HepG2 (cell line): ENCODE measurements at regions not wholly inside any gene's neighbourhood (a gene's known extent, or its start where the extent isn't known, plus 50 kb on each side); places are given as distances from the start of the nearest gene placed in this dataset.

ENCODE experiments used
- ATAC-seq: fragments of 200-7000 bp; cut with Tn5 transposase; 3 replicates; pipeline ENCODE4 v1.9.1; 2020; ENCODE audit warnings: mild to moderate bottlenecking, moderate library complexity
- BruUV-seq: library from RNA; stranded (reverse); fragments of 400-500 nt; replicated peaks from 2 replicates; lab custom pipeline; 2021; lab: Mats Ljungman, UMichigan
- CTCF ChIA-PET: fragments of 300-600 bp; formaldehyde crosslinking; extraction: SDS; loops from one replicate; lab custom pipeline; 2021; ENCODE audit warnings: low total read pairs, inconsistent platforms, low intra/inter-chr PET ratio; lab: Yijun Ruan, JAX
- POLR2A ChIA-PET: fragments of 350-600 bp; sonication (Branson Sonifier 250); formaldehyde crosslinking; loops from one replicate; lab custom pipeline; 2020; ENCODE audit warnings: antibody characterized with exemption, inconsistent platforms; lab: Yijun Ruan, JAX
- DNase-seq: peaks from one replicate; pipeline ENCODE4 v3.0.0-alpha.2; 2015; ENCODE audit warnings: low spot score
- FAIRE-seq: peaks from 3 replicates; lab custom pipeline; 2011; peaks lifted over from hg19 to GRCh38; lab: Jason Lieb, UNC
- H2AFZ ChIP-seq: one replicate; pipeline ENCODE4 v1.6.1; 2011; ENCODE audit warnings: low read length, inconsistent platforms
- H3K27ac ChIP-seq: fragments of 300-600 bp; 3 replicates; pipeline ENCODE4 v1.8.0; 2011; ENCODE audit warnings: mixed run types, mild to moderate bottlenecking, mixed read lengths, low read length, inconsistent platforms; ENCODE audit not compliant: insufficient read depth; ENCODE audit errors: extremely low read length
- H3K27me3 ChIP-seq, 2 experiments: fragments of 200-600 bp in 1 of 2; 2 replicates in 1 of 2; 3 replicates in 1 of 2; pipeline versions ENCODE4 v1.6.0 to v1.8.0; 2011; ENCODE audit warnings: low read length in 2 of 2, mild to moderate bottlenecking in 2 of 2, moderate library complexity in 2 of 2, inconsistent platforms in 1 of 2; ENCODE audit not compliant: insufficient read depth in 2 of 2, control insufficient read depth in 1 of 2
- H3K36me3 ChIP-seq, 2 experiments: fragments of 200-600 bp in 1 of 2; replicated peaks in 1 of 2; 2 replicates in 1 of 2; 3 replicates in 1 of 2; pipeline versions ENCODE4 v1.5.1 to v1.8.0; 2011; ENCODE audit warnings: low read length in 2 of 2, inconsistent platforms in 1 of 2; ENCODE audit not compliant: insufficient read depth in 2 of 2, control insufficient read depth in 1 of 2
- H3K4me1 ChIP-seq: 2 replicates; pipeline ENCODE4 v1.5.1; 2012; ENCODE audit warnings: low read length, inconsistent platforms; ENCODE audit not compliant: insufficient read depth
- H3K4me2 ChIP-seq: 2 replicates; pipeline ENCODE4 v1.6.0; 2011; ENCODE audit warnings: low read depth, low read length, inconsistent platforms
- H3K4me3 ChIP-seq, 3 experiments: fragments of 200-600 bp in 1 of 3; sonication (generic), shearing (Covaris generic) in 1 of 3; replicated peaks in 1 of 3; 2 replicates each; pipeline ENCODE4 v1.5.1; 2011 to 2016; ENCODE audit warnings: low read length in 3 of 3, inconsistent platforms in 2 of 3, low read depth in 2 of 3, mild to moderate bottlenecking in 2 of 3, control low read depth in 1 of 3, mixed read lengths in 1 of 3; ENCODE audit not compliant: insufficient read depth in 1 of 3
- H3K79me2 ChIP-seq: one replicate; pipeline ENCODE4 v1.6.1; 2011; ENCODE audit warnings: low read length, inconsistent platforms; ENCODE audit not compliant: insufficient read depth
- H3K9ac ChIP-seq: 2 replicates; pipeline ENCODE4 v1.6.0; 2011; ENCODE audit warnings: mild to moderate bottlenecking, low read depth, low read length, inconsistent platforms; ENCODE audit not compliant: insufficient read depth
- H3K9me3 ChIP-seq: 2 replicates; pipeline ENCODE4 v1.5.1; 2012; ENCODE audit warnings: mild to moderate bottlenecking, low read length
- H4K20me1 ChIP-seq: 2 replicates; pipeline ENCODE4 v1.6.0; 2011; ENCODE audit warnings: inconsistent platforms, mild to moderate bottlenecking, low read length, moderate library complexity; ENCODE audit not compliant: insufficient read depth
- ADNP ChIP-seq: sonication (generic); formaldehyde crosslinking; IDR thresholded peaks from 2 replicates; pipeline ENCODE4 v1.4.0; 2020; ENCODE audit warnings: missing genetic modification reagents
- BORCS8-MEF2B ChIP-seq: sonication (generic); formaldehyde crosslinking; IDR thresholded peaks from 2 replicates; pipeline ENCODE4 v1.8.0; 2022; ENCODE audit warnings: mild to moderate bottlenecking, missing genetic modification reagents
- BRD4 ChIP-seq: sonication (generic); formaldehyde crosslinking; IDR thresholded peaks from 2 replicates; pipeline ENCODE4 v1.4.0; 2020; ENCODE audit warnings: missing genetic modification reagents
- CBX2 ChIP-seq, 2 experiments: fragments of 200-600 bp in 1 of 2; sonication (generic); formaldehyde crosslinking in 1 of 2; IDR thresholded peaks; 2 replicates each; pipeline versions ENCODE4 v1.7.0 to v1.8.1; 2018 to 2022; ENCODE audit warnings: low read depth in 2 of 2, low read length in 1 of 2, mild to moderate bottlenecking in 1 of 2, missing genetic modification reagents in 1 of 2
- EZH2 ChIP-seq: conservative IDR thresholded peaks from 2 replicates; pipeline ENCODE4 v1.6.1; 2012; ENCODE audit warnings: mild to moderate bottlenecking, low read depth, low read length, moderate library complexity
- FOXP1 ChIP-seq, 2 experiments: fragments of 450-650 bp in 1 of 2; IDR thresholded peaks; 2 replicates each; pipeline ENCODE4 v1.6.1; 2017 to 2018; ENCODE audit warnings: antibody characterized with exemption in 1 of 2
- JDP2 ChIP-seq: sonication (generic); formaldehyde crosslinking; IDR thresholded peaks from 2 replicates; pipeline ENCODE4 v1.8.1; 2022; ENCODE audit warnings: missing genetic modification reagents, borderline replicate concordance
- MAFK ChIP-seq, 2 experiments: IDR thresholded peaks in 1 of 2; conservative IDR thresholded peaks in 1 of 2; 2 replicates each; pipeline ENCODE4 v1.6.1; 2011; ENCODE audit warnings: improper control_type of control experiment in 2 of 2, low read length in 2 of 2
- NFYB ChIP-seq: sonication (generic); formaldehyde crosslinking; IDR thresholded peaks from 2 replicates; pipeline ENCODE4 v1.4.0; 2020; ENCODE audit warnings: missing genetic modification reagents
- POLR2A ChIP-seq, 2 experiments: IDR thresholded peaks; 2 replicates each; pipeline ENCODE4 v1.6.1; 2011; ENCODE audit warnings: low read depth in 2 of 2, low read length in 2 of 2, mild to moderate bottlenecking in 1 of 2, moderate library complexity in 1 of 2; ENCODE audit not compliant: insufficient read depth in 1 of 2
- RXRB ChIP-seq: IDR thresholded peaks from 2 replicates; pipeline ENCODE4 v1.6.1; 2016; ENCODE audit warnings: borderline replicate concordance, missing genetic modification reagents, missing compliant biosample characterization
- SRY ChIP-seq: sonication (generic); formaldehyde crosslinking; IDR thresholded peaks from 2 replicates; pipeline ENCODE4 v1.8.0; 2022; ENCODE audit warnings: mild to moderate bottlenecking, missing genetic modification reagents
- U2AF1 ChIP-seq: fragments of 200-400 bp; formaldehyde crosslinking; optimal IDR thresholded peaks from 2 replicates; pipeline ENCODE3; 2017; ENCODE audit warnings: mild to moderate bottlenecking, low read depth, low read length
- ZNF510 ChIP-seq: sonication (generic); formaldehyde crosslinking; IDR thresholded peaks from 2 replicates; pipeline ENCODE4 v1.4.0; 2020; ENCODE audit warnings: low read depth, mild to moderate bottlenecking, missing genetic modification reagents
- ZNF598 ChIP-seq: sonication (generic); formaldehyde crosslinking; IDR thresholded peaks from 2 replicates; pipeline ENCODE4 v1.5.1; 2020; ENCODE audit warnings: mild to moderate bottlenecking, missing genetic modification reagents, borderline replicate concordance
- WGBS: methylation state at CpG from one replicate; pipeline ENCODE4 v1.1.6; 2017; ENCODE audit warnings: low lambda C conversion rate; 5-methylcytosine and 5-hydroxymethylcytosine counted together
- in situ Hi-C: cut with HindIII; loops from 2 replicates; pipeline ENCODE4 v1.10.0; 2017; ENCODE audit warnings: low pct_unique_long_range_greater_than_20kb; ENCODE audit not compliant: extremely low pct_ligation_motif_present
- intact Hi-C: fragments of 100-400 bp; cut with micrococcal nuclease; formaldehyde crosslinking; loops from one replicate; pipeline ENCODE4 v1.10.0; 2022; ENCODE audit not compliant: unreplicated experiment
- TF ChIP-seq, protein P1 (sequence below): IDR thresholded peaks from 2 replicates; pipeline ENCODE4 v1.6.1; 2016; ENCODE audit warnings: control low read depth
- TF ChIP-seq, protein P2 (sequence below): sonication (generic); formaldehyde crosslinking; IDR thresholded peaks from 2 replicates; pipeline ENCODE4 v1.4.0; 2020; ENCODE audit warnings: missing genetic modification reagents, borderline replicate concordance
- TF ChIP-seq, protein P3 (sequence below): IDR thresholded peaks from 2 replicates; pipeline ENCODE4 v1.6.1; 2016; ENCODE audit warnings: missing genetic modification reagents, missing compliant biosample characterization

- Histone ChIP-seq H3K27ac (no peak overlapping the region), H3K27me3 (no peaks in the 10 kb centered on the region), H3K4me1 (no peaks in the 10 kb centered on the region), H3K4me3 (no peak overlapping the region), H3K36me3 (no peaks in the 10 kb centered on the region), H4K20me1 (no peaks in the 10 kb centered on the region), H3K9me3 (no peaks in the 10 kb centered on the region), H3K9ac (no peak overlapping the region), H3K4me2 (no peak overlapping the region), H3K79me2 (no peaks in the 10 kb centered on the region), H2AFZ (no peak overlapping the region)
- ChIA-PET POLR2A (no interaction called here), CTCF (no interaction called here)
- no TSS peak for BruUV-seq
- ATAC-seq (no peak), FAIRE-seq (no peak), DNase-seq (no peak)
- in situ Hi-C loops = no loop called here
- TF ChIP-seq EZH2 (no peak), CBX2 (IDR thresholded peaks at IDR 0.05; ENCODE audit: low read depth, low read length) (no peak), CBX2 (CRISPR knock-in tag; IDR thresholded peaks at IDR 0.05; ENCODE audit: low read depth) (no peak), ZNF598 (CRISPR knock-in tag) (no peak), SRY (CRISPR knock-in tag) (no peak)
- TF ChIP-seq, protein P1, sequence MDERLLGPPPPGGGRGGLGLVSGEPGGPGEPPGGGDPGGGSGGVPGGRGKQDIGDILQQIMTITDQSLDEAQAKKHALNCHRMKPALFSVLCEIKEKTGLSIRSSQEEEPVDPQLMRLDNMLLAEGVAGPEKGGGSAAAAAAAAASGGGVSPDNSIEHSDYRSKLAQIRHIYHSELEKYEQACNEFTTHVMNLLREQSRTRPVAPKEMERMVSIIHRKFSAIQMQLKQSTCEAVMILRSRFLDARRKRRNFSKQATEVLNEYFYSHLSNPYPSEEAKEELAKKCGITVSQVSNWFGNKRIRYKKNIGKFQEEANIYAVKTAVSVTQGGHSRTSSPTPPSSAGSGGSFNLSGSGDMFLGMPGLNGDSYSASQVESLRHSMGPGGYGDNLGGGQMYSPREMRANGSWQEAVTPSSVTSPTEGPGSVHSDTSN (CRISPR knock-in tag) = no peak
- intact Hi-C loops = no loop called here
Observed at GRCh38 chr11:23221366-23221765, 361.1 kb upstream of the CCDC179 start.

GRCh38 chr11:23226331-23227077 is 366.2 kb upstream of the CCDC179 start:
- in situ Hi-C loops = no loop called here
- Histone ChIP-seq H2AFZ (no peak overlapping the region), H3K27ac (no peak overlapping the region), H3K27me3 (no peaks in the 10 kb centered on the region), H3K79me2 (no peaks in the 10 kb centered on the region), H3K36me3 (no peaks in the 10 kb centered on the region), H4K20me1 (no peaks in the 10 kb centered on the region), H3K9ac (no peak overlapping the region), H3K4me1 (no peaks in the 10 kb centered on the region), H3K4me3 (no peak overlapping the region), H3K9me3 (no peaks in the 10 kb centered on the region), H3K4me2 (no peak overlapping the region)
- 7% methylated on average over 5 of the region's 5 CpGs for WGBS
- no TSS peak for BruUV-seq
- POLR2A ChIA-PET = no interaction called here
- ATAC-seq (no peak), FAIRE-seq (no peak), DNase-seq (no peak)
- intact Hi-C loops = no loop called here
- CTCF ChIA-PET = no interaction called here
- no peak for TF ChIP-seq RXRB (CRISPR knock-in tag)
- TF ChIP-seq ZNF510 = no peak
- TF ChIP-seq BORCS8-MEF2B (CRISPR knock-in tag) = no peak
- TF ChIP-seq, protein P2, sequence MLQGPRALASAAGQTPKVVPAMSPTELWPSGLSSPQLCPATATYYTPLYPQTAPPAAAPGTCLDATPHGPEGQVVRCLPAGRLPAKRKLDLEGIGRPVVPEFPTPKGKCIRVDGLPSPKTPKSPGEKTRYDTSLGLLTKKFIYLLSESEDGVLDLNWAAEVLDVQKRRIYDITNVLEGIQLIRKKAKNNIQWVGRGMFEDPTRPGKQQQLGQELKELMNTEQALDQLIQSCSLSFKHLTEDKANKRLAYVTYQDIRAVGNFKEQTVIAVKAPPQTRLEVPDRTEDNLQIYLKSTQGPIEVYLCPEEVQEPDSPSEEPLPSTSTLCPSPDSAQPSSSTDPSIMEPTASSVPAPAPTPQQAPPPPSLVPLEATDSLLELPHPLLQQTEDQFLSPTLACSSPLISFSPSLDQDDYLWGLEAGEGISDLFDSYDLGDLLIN = no peak
- no peak for TF ChIP-seq NFYB (CRISPR knock-in tag)
- no peak for TF ChIP-seq FOXP1 (IDR thresholded peaks at IDR 0.05)
- no peak for TF ChIP-seq FOXP1 (CRISPR knock-in tag; IDR thresholded peaks at IDR 0.05)
- TF ChIP-seq JDP2 (CRISPR knock-in tag) = no peak
- no peak for TF ChIP-seq ADNP (CRISPR knock-in tag)
- TF ChIP-seq, protein P3, sequence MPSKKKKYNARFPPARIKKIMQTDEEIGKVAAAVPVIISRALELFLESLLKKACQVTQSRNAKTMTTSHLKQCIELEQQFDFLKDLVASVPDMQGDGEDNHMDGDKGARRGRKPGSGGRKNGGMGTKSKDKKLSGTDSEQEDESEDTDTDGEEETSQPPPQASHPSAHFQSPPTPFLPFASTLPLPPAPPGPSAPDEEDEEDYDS (CRISPR knock-in tag) = no peak
- TF ChIP-seq MAFK (conservative IDR thresholded peaks at IDR 0.05 in 1 of 2, IDR thresholded peaks at IDR 0.05 in 1 of 2; ENCODE audit: low read length in 2 of 2) = no peak
- no peak for TF ChIP-seq BRD4 (CRISPR knock-in tag)
- no peak for TF ChIP-seq POLR2A (IDR thresholded peaks at IDR 0.05; ENCODE audit: insufficient read depth in 1 of 2, low read depth in 2 of 2, low read length in 2 of 2)
- no peak for TF ChIP-seq U2AF1
